Endothelial cell of umbilical vein (primary cell): ENCODE measurements at regions not wholly inside any gene's neighbourhood (a gene's known extent, or its start where the extent isn't known, plus 50 kb on each side); places are given as distances from the start of the nearest gene placed in this dataset.

Experiments
- CTCF ChIP-seq, 2 donors: IDR thresholded peaks; 1 replicate in 1 of 2; 2 replicates in 1 of 2; pipeline ENCODE4 v1.5.1; 2011; ENCODE audit warnings: low read length in 2 of 2, mild to moderate bottlenecking in 2 of 2, moderate library complexity in 2 of 2, control low read depth in 1 of 2, inconsistent platforms in 1 of 2, low read depth in 1 of 2; ENCODE audit not compliant: insufficient read depth in 1 of 2; ENCODE audit errors: extremely low read depth in 1 of 2
- EZH2 ChIP-seq: IDR thresholded peaks from 2 replicates; pipeline ENCODE4 v1.6.1; 2012; ENCODE audit warnings: borderline replicate concordance, low read depth, mild to moderate bottlenecking, moderate library complexity, low read length, inconsistent platforms; ENCODE audit not compliant: severe bottlenecking
- MAX ChIP-seq: IDR thresholded peaks from 2 replicates; pipeline ENCODE4 v1.6.1; 2011; ENCODE audit not compliant: insufficient read depth, insufficient read length
- MYC ChIP-seq: IDR thresholded peaks from one replicate; pipeline ENCODE4 v1.6.1; 2011; ENCODE audit warnings: mild to moderate bottlenecking, low read depth, low read length
- POLR2A ChIP-seq: IDR thresholded peaks from 2 replicates; pipeline ENCODE4 v1.6.1; 2012; ENCODE audit warnings: low read depth, mild to moderate bottlenecking, control low read depth, low read length
- POLR2AphosphoS5 ChIP-seq: IDR thresholded peaks from 2 replicates; pipeline ENCODE4 v1.6.1; 2012; ENCODE audit warnings: low read depth, mild to moderate bottlenecking, control low read depth, low read length, moderate library complexity; ENCODE audit not compliant: insufficient read depth

GRCh38 chr15:23828786-23829185, 141.7 kb upstream of the NDN start:
- TF ChIP-seq CTCF (IDR thresholded peaks at IDR 0.05; ENCODE audit: extremely low read depth in 1 of 2, insufficient read depth in 1 of 2, low read depth in 1 of 2, low read length in 2 of 2) (no peak), POLR2A (no peak), POLR2AphosphoS5 (no peak), EZH2 (no peak), MYC (no peak), MAX (no peak)
